Activated CD4-positive, alpha-beta T cell treated with anti-CD3 and anti-CD28 coated beads, Interleukin-2, Interleukin-6, amounts not matched to agents 100 ng/mL and 50 ng/mL, durations not matched to agents 16 hours and 8 hours (primary cell): ENCODE measurements at regions not wholly inside any gene's neighbourhood (a gene's known extent, or its start where the extent isn't known, plus 50 kb on each side); places are given as distances from the start of the nearest gene placed in this dataset.
"Not testable (repeated sequence)": the region's sequence is repeated elsewhere in the genome, so short reads cannot be mapped to it uniquely, and the experiment has no call there.

Experiments
- DNase-seq: peaks from one replicate; pipeline ENCODE4 v3.0.0-alpha.2; 2020

- no peak for DNase-seq
These were observed 327.9 kb upstream of the C1orf174 start for GRCh38 chr1:4227986-4228385.

GRCh38 chr1:4253935-4254334 lies 353.9 kb upstream of the C1orf174 start:
- no peak for DNase-seq

- no peak for DNase-seq
These were observed 356.3 kb upstream of the C1orf174 start for GRCh38 chr1:4256351-4256750.

- not testable (repeated sequence) for DNase-seq
These were observed 358.2 kb upstream of the C1orf174 start for GRCh38 chr1:4258146-4258777.

- no peak for DNase-seq
These were observed 361.3 kb upstream of the C1orf174 start for GRCh38 chr1:4261327-4261726.

DNA sequence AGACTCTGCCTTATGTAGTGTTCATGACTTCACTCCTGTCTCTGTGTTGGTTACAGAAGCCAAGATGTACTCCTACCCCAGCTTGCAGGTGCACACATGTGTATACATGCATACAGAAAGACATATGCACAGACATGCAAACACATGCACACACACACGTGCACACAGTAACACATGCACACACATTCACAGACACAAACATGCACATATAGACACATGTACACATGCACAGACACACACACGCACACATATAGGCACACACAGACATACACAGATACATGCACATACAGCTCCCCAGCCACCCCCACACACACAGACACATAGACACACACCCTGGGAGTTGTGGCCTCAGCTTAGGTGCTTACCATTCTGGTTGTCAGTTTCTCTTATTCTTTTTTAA lies 362.6 kb upstream of the C1orf174 start:
- no peak for DNase-seq

- no peak for DNase-seq
These were observed 363.6 kb upstream of the C1orf174 start for GRCh38 chr1:4263699-4264098.

GRCh38 chr1:4265836-4266235 lies 365.8 kb upstream of the C1orf174 start:
- DNase-seq = no peak

DNA sequence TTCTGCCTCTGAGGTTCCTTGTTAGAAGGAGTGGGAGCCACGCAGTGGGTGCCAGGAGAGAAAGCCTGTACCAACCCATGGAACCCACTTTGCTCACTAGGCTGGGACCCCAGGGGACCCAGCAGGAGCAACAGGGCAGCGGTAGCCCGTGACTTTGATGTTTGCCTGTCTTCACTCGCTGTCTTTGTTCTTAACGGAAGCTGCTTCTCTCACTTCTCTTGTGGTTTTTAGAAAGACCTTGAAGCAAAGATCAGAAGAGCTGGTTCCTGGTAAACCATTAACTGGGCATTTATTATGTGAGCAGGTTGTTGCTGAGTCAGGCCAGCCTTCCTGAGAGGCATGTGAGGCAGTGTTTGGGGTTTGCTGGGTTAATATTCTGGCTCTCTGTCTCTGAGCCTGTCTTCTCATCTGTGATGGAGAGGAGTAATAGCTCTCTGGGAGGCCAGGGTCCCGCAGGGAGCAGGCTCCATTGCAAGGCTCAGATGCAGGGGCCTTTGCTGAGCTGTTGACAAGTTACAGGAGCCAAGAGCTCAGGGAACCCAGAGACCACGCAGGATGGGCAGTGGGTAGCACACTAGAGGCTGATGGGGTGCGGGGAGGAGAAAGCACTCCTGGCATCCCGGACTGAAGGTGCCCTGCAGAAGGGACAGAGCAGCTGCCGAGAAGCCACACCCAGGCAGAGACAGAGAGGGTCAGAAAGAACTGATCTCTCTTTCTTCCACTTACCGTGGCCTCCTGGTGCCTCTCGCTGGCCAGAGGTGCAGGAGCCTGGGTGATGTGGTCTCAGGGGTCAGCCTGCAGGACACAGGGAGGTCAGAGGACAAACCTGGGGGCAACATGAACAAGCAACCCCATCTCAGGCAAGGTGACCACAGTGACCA lies 367.5 kb upstream of the C1orf174 start:
- peak; percentile 20 for DNase-seq

- no peak for DNase-seq
These were observed 368.3 kb upstream of the C1orf174 start for GRCh38 chr1:4268262-4268888.

- no peak for DNase-seq
These were observed 368.8 kb upstream of the C1orf174 start for GRCh38 chr1:4268889-4269284.

DNA sequence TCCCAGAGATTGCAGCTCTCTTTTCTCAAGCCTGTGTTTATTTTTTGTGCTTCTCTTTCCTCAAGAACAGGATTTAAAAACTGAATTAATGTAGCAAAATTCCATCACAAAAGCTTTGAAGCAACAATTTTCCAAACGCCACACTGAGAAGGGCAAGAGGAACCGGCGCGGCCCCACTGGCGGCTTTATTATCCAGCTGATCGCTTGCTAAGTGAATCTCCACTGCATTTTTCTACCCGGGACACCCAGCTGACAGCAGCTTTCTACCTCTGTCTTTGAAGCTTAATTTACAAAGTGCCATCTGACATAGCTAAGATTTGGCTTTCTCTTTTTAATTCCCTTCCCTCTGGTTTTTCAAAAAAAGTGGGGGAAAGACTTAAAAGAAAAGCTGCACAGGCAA lies 369.3 kb upstream of the C1orf174 start:
- DNase-seq = no peak

DNA sequence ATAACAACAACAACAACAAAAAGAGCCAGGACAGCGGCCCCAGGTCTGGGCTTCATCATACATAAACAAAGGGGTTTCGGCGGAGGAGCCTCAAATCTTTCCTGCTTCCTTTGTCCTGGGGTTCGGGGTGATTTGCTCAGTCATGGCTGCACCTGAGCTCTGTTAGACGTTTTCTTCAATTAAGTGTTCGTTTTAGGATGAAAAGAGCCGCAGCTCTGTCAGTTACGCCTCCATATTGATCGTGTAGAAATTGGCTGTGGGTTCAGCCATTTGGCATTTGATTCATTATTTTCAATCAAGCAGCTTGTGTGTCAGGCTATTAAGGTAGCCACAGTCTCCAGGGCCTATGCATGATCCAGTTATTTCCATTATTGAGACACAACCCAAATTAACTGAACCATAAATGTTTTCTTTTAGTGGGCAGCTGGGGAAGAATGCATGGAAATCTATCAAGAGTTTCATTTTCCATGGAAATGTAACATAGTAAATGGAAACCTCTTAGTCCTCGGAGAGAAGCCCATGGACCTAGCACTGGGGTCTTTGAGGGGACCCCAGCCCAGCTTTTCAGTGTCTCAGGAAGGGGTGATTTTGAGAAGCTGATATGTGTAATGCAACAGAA lies 370.0 kb upstream of the C1orf174 start:
- DNase-seq = no peak

DNA sequence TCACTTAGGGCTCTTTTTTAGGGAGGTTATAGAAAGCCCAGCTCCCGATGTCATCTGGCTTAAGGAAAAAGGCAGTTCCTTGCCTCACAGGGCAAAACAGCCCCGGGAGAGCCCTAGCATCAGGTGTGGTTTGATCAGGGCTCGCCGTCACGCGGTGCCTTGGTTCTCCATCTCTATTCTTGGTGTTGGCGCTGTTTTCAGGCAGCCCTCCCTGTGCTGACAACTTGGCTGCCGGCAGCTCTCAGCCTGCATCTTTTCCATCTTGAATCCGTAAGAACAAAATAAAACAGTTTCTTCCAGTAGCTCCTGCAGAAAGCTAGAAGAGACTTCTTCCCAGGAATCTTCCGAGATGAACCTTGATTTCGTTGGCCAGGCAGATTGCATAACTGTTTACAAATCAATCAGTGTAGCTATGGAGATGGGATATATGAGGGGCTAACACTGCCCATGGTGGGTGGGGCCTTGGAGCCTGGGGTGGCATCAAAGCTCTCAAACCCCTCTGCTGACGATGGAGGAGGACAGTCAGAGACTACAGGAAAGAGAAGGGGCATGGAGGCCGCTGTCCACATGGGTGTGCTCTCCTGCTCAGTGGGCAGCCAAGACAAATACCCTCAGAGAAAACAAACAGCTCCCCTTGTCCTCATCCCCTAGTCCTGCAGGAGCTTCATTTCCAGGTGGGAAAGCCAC lies 370.7 kb upstream of the C1orf174 start:
- DNase-seq = no peak

DNA sequence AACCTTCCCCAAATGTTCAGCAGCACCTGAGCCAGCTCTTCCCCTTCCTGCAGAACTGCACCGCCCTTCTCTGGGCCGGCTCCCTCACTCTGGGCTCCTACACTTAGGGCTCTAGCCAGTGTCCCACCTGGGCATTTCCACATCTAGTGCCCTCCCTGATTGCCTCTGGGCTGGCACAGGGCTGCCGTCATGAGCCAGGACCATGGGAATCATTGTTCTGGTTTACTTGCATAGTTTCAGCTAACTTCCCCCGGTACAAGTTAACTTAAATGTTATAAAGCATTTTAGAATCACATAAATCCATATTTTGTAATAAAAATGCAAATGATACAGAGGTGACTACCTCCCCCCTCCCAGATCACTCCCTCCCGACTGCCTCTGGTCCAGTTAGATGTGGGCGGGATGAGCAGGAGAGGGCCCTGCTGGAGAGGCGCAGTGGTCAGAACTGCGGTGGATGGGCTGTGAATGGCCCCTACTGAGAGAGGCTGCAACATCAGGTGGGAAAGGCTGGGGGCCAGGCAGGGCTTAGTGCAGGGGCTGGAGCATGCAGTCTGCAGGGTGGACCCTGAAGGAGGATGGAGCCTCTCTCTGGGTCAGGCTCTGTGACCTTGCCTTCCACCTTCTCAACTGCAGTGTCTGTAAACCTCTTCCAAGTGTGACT lies 371.4 kb upstream of the C1orf174 start:
- no peak for DNase-seq

DNA sequence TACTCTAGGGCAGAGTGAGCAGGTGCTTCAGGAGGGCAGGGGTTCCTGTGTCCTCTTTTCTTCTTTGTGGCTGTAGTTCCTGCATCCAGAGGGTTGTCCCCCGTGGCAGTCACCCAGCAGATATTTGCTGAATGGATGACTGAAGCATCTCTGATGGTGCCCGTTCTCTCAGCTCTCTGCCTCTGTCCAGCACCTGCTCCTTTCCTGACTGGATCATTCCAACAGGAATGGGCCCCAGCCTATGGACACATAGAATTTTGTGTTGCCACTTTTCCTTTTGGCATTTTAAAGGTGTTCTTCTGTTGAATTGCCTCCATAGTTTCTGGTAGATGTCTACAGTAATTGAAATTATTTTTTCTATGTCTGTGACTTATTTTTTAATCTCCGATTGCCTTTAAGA lies 372.5 kb upstream of the C1orf174 start:
- DNase-seq = no peak

GRCh38 chr1:4273243-4273642 lies 373.2 kb upstream of the C1orf174 start:
- DNase-seq = no peak

- no peak for DNase-seq
These were observed 373.7 kb upstream of the C1orf174 start for GRCh38 chr1:4273747-4274146.

- DNase-seq = no peak
These were observed 375.0 kb upstream of the C1orf174 start for GRCh38 chr1:4275083-4275482.

DNA sequence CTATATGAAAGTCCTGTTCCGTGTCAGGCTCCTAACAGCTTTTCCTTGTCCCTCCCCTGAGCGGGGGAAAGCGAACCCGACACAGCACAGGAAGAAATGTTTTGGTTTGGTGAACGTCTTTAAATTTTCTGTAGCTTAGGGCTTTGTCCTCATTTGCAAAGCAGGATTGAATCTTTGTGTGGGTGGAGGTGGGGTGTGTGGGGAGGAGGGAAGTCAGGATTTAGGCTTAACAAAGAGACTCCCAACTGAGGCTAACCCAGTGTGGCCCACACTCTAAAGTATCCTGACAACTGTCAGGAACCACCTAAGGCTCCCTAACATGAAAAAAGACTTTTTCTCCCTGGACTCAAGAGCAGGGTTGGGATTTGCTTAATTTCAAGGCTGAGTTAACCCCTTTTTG lies 376.2 kb upstream of the C1orf174 start:
- DNase-seq = no peak

- DNase-seq = no peak
These were observed 376.8 kb upstream of the AJAP1 start for GRCh38 chr1:4277598-4277997.

GRCh38 chr1:4284976-4285375 lies 369.4 kb upstream of the AJAP1 start:
- no peak for DNase-seq
